ENCODE measurements at regions not wholly inside any gene's neighbourhood (a gene's known extent, or its start where the extent isn't known, plus 50 kb on each side); places are given as distances from the start of the nearest gene placed in this dataset.

GRCh38 chr14:62087191-62087590, 325.0 kb downstream of the SNAPC1 start:
- peaks cover 0 to 9% (median 4%) of the 10 kb centered on the region in 4 donors for H3K4me1 Mint-ChIP-seq
- ATAC-seq, result no peak
- DNase-seq, result no peak
- H3K4me3 Mint-ChIP-seq, result no peak overlapping the region
- H3K36me3 Mint-ChIP-seq, result peaks cover 0 to 30% (median 8%) of the 10 kb centered on the region in 3 donors
- POLR2A ChIA-PET, result no interaction called here
- peaks cover 0 to 33% (median 7%) of the 10 kb centered on the region in 5 donors for H3K27me3 Mint-ChIP-seq
- no peak overlapping the region for H3K27ac Mint-ChIP-seq
- H3K9me3 Mint-ChIP-seq, result peaks cover 0 to 31% (median 5%) of the 10 kb centered on the region in 9 donors

- no peak for DNase-seq
- POLR2A ChIA-PET, result no interaction called here
- peaks cover 0 to 16% (median 7%) of the 10 kb centered on the region in 5 donors for H3K27me3 Mint-ChIP-seq
- no peak overlapping the region for H3K4me3 Mint-ChIP-seq
- peaks cover 0 to 16% (median 5%) of the 10 kb centered on the region in 3 donors for H3K36me3 Mint-ChIP-seq
- peaks cover 0 to 17% (median 4%) of the 10 kb centered on the region in 9 donors for H3K9me3 Mint-ChIP-seq
- peaks cover 0 to 11% (median 0%) of the 10 kb centered on the region in 4 donors for H3K4me1 Mint-ChIP-seq
- no peak for ATAC-seq
- no peak overlapping the region for H3K27ac Mint-ChIP-seq
These were observed 331.5 kb downstream of the SNAPC1 start for GRCh38 chr14:62093736-62094135.

- ATAC-seq, result no peak
- peaks cover 0 to 13% (median 0%) of the 10 kb centered on the region in 4 donors for H3K4me1 Mint-ChIP-seq
- H3K9me3 Mint-ChIP-seq, result peaks cover 0 to 6% (median 0%) of the 10 kb centered on the region in 9 donors
- no peak overlapping the region for H3K27ac Mint-ChIP-seq
- POLR2A ChIA-PET, result no interaction called here
- peaks cover 0 to 15% (median 7%) of the 10 kb centered on the region in 5 donors for H3K27me3 Mint-ChIP-seq
- no peak for DNase-seq
- no peaks in the 10 kb centered on the region for H3K36me3 Mint-ChIP-seq
- no peak overlapping the region for H3K4me3 Mint-ChIP-seq
These were observed 334.9 kb downstream of the SNAPC1 start for GRCh38 chr14:62097072-62097471.

- Mint-ChIP-seq H3K4me3 (peak overlapping the region in 1 of 10 donors; percentile 24), H3K27ac (peak overlapping the region in 1 of 10 donors; percentile 67), H3K9me3 (peaks cover 0 to 6% (median 0%) of the 10 kb centered on the region in 9 donors), H3K4me1 (peaks cover 0 to 13% (median 0%) of the 10 kb centered on the region in 4 donors), H3K36me3 (no peaks in the 10 kb centered on the region), H3K27me3 (peaks cover 0 to 15% (median 7%) of the 10 kb centered on the region in 5 donors)
- ATAC-seq (no peak), DNase-seq (no peak)
- POLR2A ChIA-PET, result no interaction called here
These were observed 335.6 kb downstream of the SNAPC1 start for GRCh38 chr14:62097824-62098223.

- Mint-ChIP-seq H3K27ac (peak overlapping the region in 1 of 10 donors; percentile 64), H3K4me1 (peaks cover 0 to 13% (median 0%) of the 10 kb centered on the region in 4 donors), H3K27me3 (peaks cover 0 to 16% (median 7%) of the 10 kb centered on the region in 5 donors), H3K36me3 (no peaks in the 10 kb centered on the region), H3K4me3 (peak overlapping the region in 1 of 10 donors; percentile 24), H3K9me3 (peaks cover 0 to 6% (median 0%) of the 10 kb centered on the region in 9 donors)
- ATAC-seq, result no peak
- POLR2A ChIA-PET, result no interaction called here
- DNase-seq, result no peak
These were observed 336.1 kb downstream of the SNAPC1 start for GRCh38 chr14:62098357-62098756.

GRCh38 chr14:62099091-62099490, 336.9 kb downstream of the SNAPC1 start:
- ATAC-seq (no peak), DNase-seq (no peak)
- Mint-ChIP-seq H3K4me1 (peaks cover 0 to 13% (median 0%) of the 10 kb centered on the region in 4 donors), H3K27me3 (peaks cover 0 to 19% (median 10%) of the 10 kb centered on the region in 5 donors), H3K36me3 (no peaks in the 10 kb centered on the region), H3K9me3 (peaks cover 0 to 6% (median 0%) of the 10 kb centered on the region in 9 donors), H3K27ac (peak overlapping the region in 1 of 10 donors; percentile 64), H3K4me3 (no peak overlapping the region)
- POLR2A ChIA-PET, result interaction anchor here (0.5 kb wide), 1 partner anchor 28 kb away, joined by 3 read pairs; no protein-coding TSS in a partner anchor

- ATAC-seq (no peak), DNase-seq (no peak)
- POLR2A ChIA-PET, result no interaction called here
- Mint-ChIP-seq H3K36me3 (no peaks in the 10 kb centered on the region), H3K9me3 (no peaks in the 10 kb centered on the region), H3K27me3 (peaks cover 0 to 27% (median 14%) of the 10 kb centered on the region in 5 donors), H3K27ac (no peak overlapping the region), H3K4me1 (peaks cover 0 to 13% (median 0%) of the 10 kb centered on the region in 4 donors), H3K4me3 (no peak overlapping the region)
These were observed 339.0 kb downstream of the SNAPC1 start for GRCh38 chr14:62101189-62101588.

- H3K27ac Mint-ChIP-seq, result no peak overlapping the region
These were observed 339.6 kb downstream of the SNAPC1 start for GRCh38 chr14:62101673-62102348.

GRCh38 chr14:62102349-62102725, 340.1 kb downstream of the SNAPC1 start:
- Mint-ChIP-seq H3K4me1 (peaks cover 0 to 10% (median 0%) of the 10 kb centered on the region in 4 donors), H3K4me3 (no peak overlapping the region), H3K27me3 (peaks cover 0 to 27% (median 14%) of the 10 kb centered on the region in 5 donors), H3K27ac (no peak overlapping the region), H3K9me3 (no peaks in the 10 kb centered on the region), H3K36me3 (no peaks in the 10 kb centered on the region)
- ATAC-seq (no peak), DNase-seq (no peak)
- POLR2A ChIA-PET, result no interaction called here

More at GRCh38 chr14:62101673-62102348, 339.6 kb downstream of the SNAPC1 start:
- ATAC-seq (no peak), DNase-seq (no peak)
- no peaks in the 10 kb centered on the region for H3K36me3 Mint-ChIP-seq
- H3K27me3 Mint-ChIP-seq, result peaks cover 0 to 27% (median 14%) of the 10 kb centered on the region in 5 donors
- POLR2A ChIA-PET, result no interaction called here
- H3K4me3 Mint-ChIP-seq, result no peak overlapping the region
- peaks cover 0 to 13% (median 0%) of the 10 kb centered on the region in 4 donors for H3K4me1 Mint-ChIP-seq
- H3K9me3 Mint-ChIP-seq, result no peaks in the 10 kb centered on the region

GRCh38 chr14:62103464-62103863, 341.2 kb downstream of the SNAPC1 start:
- Mint-ChIP-seq H3K36me3 (no peaks in the 10 kb centered on the region), H3K9me3 (no peaks in the 10 kb centered on the region), H3K4me1 (peaks cover 0 to 3% (median 0%) of the 10 kb centered on the region in 4 donors), H3K4me3 (no peak overlapping the region), H3K27me3 (peaks cover 0 to 27% (median 14%) of the 10 kb centered on the region in 5 donors), H3K27ac (no peak overlapping the region)
- DNase-seq (no peak), ATAC-seq (no peak)
- POLR2A ChIA-PET, result no interaction called here

GRCh38 chr14:62110941-62111340, 348.7 kb downstream of the SNAPC1 start:
- peaks cover 9 to 30% (median 22%) of the 10 kb centered on the region in 5 donors for H3K27me3 Mint-ChIP-seq
- H3K9me3 Mint-ChIP-seq, result no peaks in the 10 kb centered on the region
- H3K36me3 Mint-ChIP-seq, result no peaks in the 10 kb centered on the region
- POLR2A ChIA-PET, result interaction anchor here (0.6 kb wide), 1 partner anchor 1337 kb away, joined by 13 read pairs; no protein-coding TSS in a partner anchor
- no peak overlapping the region for H3K27ac Mint-ChIP-seq
- DNase-seq (no peak), ATAC-seq (no peak)
- H3K4me1 Mint-ChIP-seq, result peaks cover 0 to 4% (median 0%) of the 10 kb centered on the region in 4 donors
- no peak overlapping the region for H3K4me3 Mint-ChIP-seq

- Mint-ChIP-seq H3K27ac (no peak overlapping the region), H3K4me1 (peaks cover 1 to 20% (median 10%) of the 10 kb centered on the region in 4 donors), H3K9me3 (no peaks in the 10 kb centered on the region), H3K4me3 (peak overlapping the region; percentile 61 to 80 (median 75)), H3K27me3 (peaks cover 39 to 90% (median 61%) of the 10 kb centered on the region in 5 donors), H3K36me3 (no peaks in the 10 kb centered on the region)
- peak; percentile 21 to 72 (median 51) for DNase-seq
- POLR2A ChIA-PET, result no interaction called here
- peak; percentile 96 to 98 for ATAC-seq
These were observed 355.0 kb downstream of the SNAPC1 start for GRCh38 chr14:62117010-62117750.

- no peaks in the 10 kb centered on the region for H3K36me3 Mint-ChIP-seq
- ATAC-seq, result peak; percentile 7 to 14
- POLR2A ChIA-PET, result no interaction called here
- H3K4me3 Mint-ChIP-seq, result peak overlapping the region; percentile 61 to 80 (median 75)
- no peak for DNase-seq
- H3K27me3 Mint-ChIP-seq, result peaks cover 39 to 95% (median 65%) of the 10 kb centered on the region in 5 donors
- H3K9me3 Mint-ChIP-seq, result no peaks in the 10 kb centered on the region
- H3K27ac Mint-ChIP-seq, result no peak overlapping the region
- peaks cover 1 to 20% (median 10%) of the 10 kb centered on the region in 4 donors for H3K4me1 Mint-ChIP-seq
These were observed 355.5 kb downstream of the SNAPC1 start for GRCh38 chr14:62117751-62118105.
